A549 (cell line): ENCODE measurements at regions not wholly inside any gene's neighbourhood (a gene's known extent, or its start where the extent isn't known, plus 50 kb on each side); places are given as distances from the start of the nearest gene placed in this dataset.

Source experiments
- CTCF ChIP-seq: fragments of >200 bp; sonication (Bioruptor Twin); formaldehyde crosslinking; IDR thresholded peaks from 3 replicates; pipeline ENCODE4 v1.5.1; 2016
- EHMT2 ChIP-seq: fragments of 200-600 bp; sonication (generic); IDR thresholded peaks from 2 replicates; pipeline ENCODE4 v1.6.1; 2016; ENCODE audit warnings: antibody characterized with exemption, low read depth, mild to moderate bottlenecking, moderate library complexity
- EP300 ChIP-seq, 2 experiments: fragments of >200 bp; sonication (Bioruptor Twin); formaldehyde crosslinking; IDR thresholded peaks; 2 replicates in 1 of 2; 3 replicates in 1 of 2; pipeline ENCODE4 v1.6.1; 2016 to 2017
- KDM1A ChIP-seq: fragments of 200-600 bp; sonication (generic); IDR thresholded peaks from 2 replicates; pipeline ENCODE4 v1.6.1; 2016; ENCODE audit warnings: low read depth, mild to moderate bottlenecking
- NPAS2 ChIP-seq: fragments of 250-450 bp; sonication (Bioruptor Pico); IDR thresholded peaks from 2 replicates; pipeline ENCODE4 v1.8.0; 2022; ENCODE audit warnings: mild to moderate bottlenecking, moderate library complexity, borderline replicate concordance
- POLR2A ChIP-seq: IDR thresholded peaks from 2 replicates; pipeline ENCODE4 v1.6.1; 2012; ENCODE audit warnings: mild to moderate bottlenecking, low read length
- POLR2AphosphoS2 ChIP-seq: conservative IDR thresholded peaks from 2 replicates; pipeline ENCODE4 v1.6.1; 2012; ENCODE audit warnings: low read length, improper control_type of control experiment, inconsistent platforms
- RARB ChIP-seq: fragments of 250-450 bp; sonication (Bioruptor Pico); IDR thresholded peaks from 2 replicates; pipeline ENCODE4 v1.8.0; 2021; ENCODE audit warnings: mild to moderate bottlenecking, moderate library complexity
- RFX5 ChIP-seq: fragments of 450-650 bp; IDR thresholded peaks from 2 replicates; pipeline ENCODE4 v1.7.1; 2014; ENCODE audit warnings: antibody characterized with exemption, mild to moderate bottlenecking, moderate library complexity
- TF ChIP-seq, protein P1 (sequence below): fragments of 200-600 bp; sonication (generic); IDR thresholded peaks from 2 replicates; pipeline ENCODE4 v1.6.1; 2016; ENCODE audit warnings: antibody characterized with exemption, mild to moderate bottlenecking, moderate library complexity
- TF ChIP-seq, protein P2 (sequence below): IDR thresholded peaks from 2 replicates; pipeline ENCODE4 v1.6.1; 2012

DNA sequence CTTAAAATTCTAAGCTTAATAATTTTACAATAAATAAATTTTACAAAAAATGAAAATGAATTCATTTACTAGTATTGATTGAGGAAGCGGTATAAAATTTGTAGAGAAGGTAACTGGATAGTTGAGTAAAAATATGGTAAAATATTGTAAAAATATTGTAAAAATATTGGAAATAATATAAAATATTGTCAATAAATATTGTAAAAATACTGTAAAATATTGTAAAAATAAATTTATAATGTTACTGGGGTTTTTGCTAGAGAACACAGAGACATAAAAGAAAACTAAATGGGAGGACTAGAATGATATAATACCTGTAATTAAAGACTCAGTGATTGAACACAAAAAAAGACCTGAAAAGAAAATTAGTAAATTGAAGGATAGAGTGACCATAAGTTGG, 546.3 kb upstream of the NETO1 start:
- TF ChIP-seq POLR2AphosphoS2 = no peak
- TF ChIP-seq, protein P1, sequence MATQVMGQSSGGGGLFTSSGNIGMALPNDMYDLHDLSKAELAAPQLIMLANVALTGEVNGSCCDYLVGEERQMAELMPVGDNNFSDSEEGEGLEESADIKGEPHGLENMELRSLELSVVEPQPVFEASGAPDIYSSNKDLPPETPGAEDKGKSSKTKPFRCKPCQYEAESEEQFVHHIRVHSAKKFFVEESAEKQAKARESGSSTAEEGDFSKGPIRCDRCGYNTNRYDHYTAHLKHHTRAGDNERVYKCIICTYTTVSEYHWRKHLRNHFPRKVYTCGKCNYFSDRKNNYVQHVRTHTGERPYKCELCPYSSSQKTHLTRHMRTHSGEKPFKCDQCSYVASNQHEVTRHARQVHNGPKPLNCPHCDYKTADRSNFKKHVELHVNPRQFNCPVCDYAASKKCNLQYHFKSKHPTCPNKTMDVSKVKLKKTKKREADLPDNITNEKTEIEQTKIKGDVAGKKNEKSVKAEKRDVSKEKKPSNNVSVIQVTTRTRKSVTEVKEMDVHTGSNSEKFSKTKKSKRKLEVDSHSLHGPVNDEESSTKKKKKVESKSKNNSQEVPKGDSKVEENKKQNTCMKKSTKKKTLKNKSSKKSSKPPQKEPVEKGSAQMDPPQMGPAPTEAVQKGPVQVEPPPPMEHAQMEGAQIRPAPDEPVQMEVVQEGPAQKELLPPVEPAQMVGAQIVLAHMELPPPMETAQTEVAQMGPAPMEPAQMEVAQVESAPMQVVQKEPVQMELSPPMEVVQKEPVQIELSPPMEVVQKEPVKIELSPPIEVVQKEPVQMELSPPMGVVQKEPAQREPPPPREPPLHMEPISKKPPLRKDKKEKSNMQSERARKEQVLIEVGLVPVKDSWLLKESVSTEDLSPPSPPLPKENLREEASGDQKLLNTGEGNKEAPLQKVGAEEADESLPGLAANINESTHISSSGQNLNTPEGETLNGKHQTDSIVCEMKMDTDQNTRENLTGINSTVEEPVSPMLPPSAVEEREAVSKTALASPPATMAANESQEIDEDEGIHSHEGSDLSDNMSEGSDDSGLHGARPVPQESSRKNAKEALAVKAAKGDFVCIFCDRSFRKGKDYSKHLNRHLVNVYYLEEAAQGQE = no peak
- no peak for TF ChIP-seq KDM1A
- TF ChIP-seq, protein P2, sequence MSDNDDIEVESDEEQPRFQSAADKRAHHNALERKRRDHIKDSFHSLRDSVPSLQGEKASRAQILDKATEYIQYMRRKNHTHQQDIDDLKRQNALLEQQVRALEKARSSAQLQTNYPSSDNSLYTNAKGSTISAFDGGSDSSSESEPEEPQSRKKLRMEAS = no peak
- no peak for TF ChIP-seq RARB (CRISPR knock-in tag)
- no peak for TF ChIP-seq POLR2A
- TF ChIP-seq CTCF = no peak
- TF ChIP-seq NPAS2 (CRISPR knock-in tag) = no peak
- TF ChIP-seq EP300 (IDR thresholded peaks at IDR 0.05) = no peak
- TF ChIP-seq RFX5 = no peak
- no peak for TF ChIP-seq EHMT2
